GM12878 (cell line): ENCODE measurements at regions not wholly inside any gene's neighbourhood (a gene's known extent, or its start where the extent isn't known, plus 50 kb on each side); places are given as distances from the start of the nearest gene placed in this dataset.

Experiments used
- ATAC-seq: fragments of 200-7000 bp; cut with Tn5 transposase; 3 replicates; pipeline ENCODE4 v1.9.1; 2020; ENCODE audit warnings: mild to moderate bottlenecking, moderate library complexity
- BruUV-seq: library from RNA; stranded (reverse); fragments of 400-500 nt; replicated peaks from 2 replicates; lab custom pipeline; 2021; lab: Mats Ljungman, UMichigan
- CTCF ChIA-PET: fragments of 300-600 bp; sonication (Branson Sonifier 250); formaldehyde crosslinking; extraction: SDS; loops from one replicate; lab custom pipeline; 2021; ENCODE audit warnings: inconsistent platforms; lab: Yijun Ruan, JAX
- POLR2A ChIA-PET: fragments of 350-600 bp; formaldehyde crosslinking; extraction: SDS; loops from one replicate; lab custom pipeline; 2021; ENCODE audit warnings: inconsistent platforms; lab: Charles Lee
- RAD21 ChIA-PET: fragments of 300-600 bp; sonication (Branson Sonifier 250); formaldehyde crosslinking; loops from one replicate; lab custom pipeline; 2023; ENCODE audit warnings: antibody characterized with exemption; ENCODE audit not compliant: unreplicated experiment; lab: Charles Lee
- SMC1A ChIA-PET: fragments of 300-600 bp; sonication (Branson Sonifier 250); formaldehyde crosslinking; loops from one replicate; lab custom pipeline; 2023; ENCODE audit not compliant: unreplicated experiment, uncharacterized antibody; lab: Charles Lee
- DNase-seq: peaks from one replicate; pipeline ENCODE4 v3.0.0-alpha.2; 2011; ENCODE audit warnings: low read depth, low spot score
- FAIRE-seq: peaks from 3 replicates; lab custom pipeline; 2011; peaks lifted over from hg19 to GRCh38; lab: Jason Lieb, UNC
- H2AFZ ChIP-seq: 2 replicates; pipeline ENCODE4 v1.6.0; 2011; ENCODE audit warnings: low read depth, low read length, control low read depth; ENCODE audit not compliant: control insufficient read depth
- H3K27ac ChIP-seq: 2 replicates; pipeline ENCODE4 v1.5.1; 2011; ENCODE audit warnings: control low read depth; ENCODE audit not compliant: control insufficient read depth, insufficient read depth
- H3K27me3 ChIP-seq, 2 experiments: replicated peaks in 1 of 2; 2 replicates each; pipeline versions ENCODE4 v1.6.0 to v1.6.1; 2011; ENCODE audit warnings: low read length in 1 of 2; ENCODE audit not compliant: control insufficient read depth in 2 of 2, insufficient read depth in 2 of 2
- H3K36me3 ChIP-seq, 2 experiments: 2 replicates each; pipeline ENCODE4 v1.5.1; 2011; ENCODE audit warnings: low read length in 1 of 2; ENCODE audit not compliant: control insufficient read depth in 2 of 2, insufficient read depth in 2 of 2
- H3K4me1 ChIP-seq: 2 replicates; pipeline ENCODE4 v1.6.1; 2011; ENCODE audit warnings: mild to moderate bottlenecking, low read length, moderate library complexity, mixed read lengths; ENCODE audit not compliant: control insufficient read depth, insufficient read depth
- H3K4me2 ChIP-seq: 2 replicates; pipeline ENCODE4 v1.6.0; 2011; ENCODE audit warnings: control low read depth; ENCODE audit not compliant: control insufficient read depth, insufficient read depth
- H3K4me3 ChIP-seq: fragments of 200-600 bp; sonication (generic); 2 replicates; pipeline ENCODE4 v1.5.1; 2016
- H3K79me2 ChIP-seq: 2 replicates; pipeline ENCODE4 v1.6.0; 2011; ENCODE audit warnings: low read length; ENCODE audit not compliant: control insufficient read depth, insufficient read depth
- H3K9ac ChIP-seq: 2 replicates; pipeline ENCODE4 v1.8.0; 2011; ENCODE audit warnings: low read length, control low read depth, mixed read lengths; ENCODE audit not compliant: control insufficient read depth, insufficient read depth
- H3K9me3 ChIP-seq: replicated peaks from 3 replicates; pipeline ENCODE4 v1.5.1; 2011; ENCODE audit warnings: mild to moderate bottlenecking, low read length; ENCODE audit not compliant: control insufficient read depth, insufficient read depth
- H4K20me1 ChIP-seq: 2 replicates; pipeline ENCODE4 v1.6.0; 2011; ENCODE audit not compliant: control insufficient read depth, insufficient read depth
- CBX5 ChIP-seq: sonication (generic); IDR thresholded peaks from 2 replicates; pipeline ENCODE4 v1.6.1; 2016; ENCODE audit warnings: low read depth, moderate library complexity, mild to moderate bottlenecking, inconsistent platforms
- EED ChIP-seq: sonication (generic); IDR thresholded peaks from 2 replicates; pipeline ENCODE4 v1.6.1; 2016; ENCODE audit warnings: antibody characterized with exemption, low read depth
- IRF3 ChIP-seq: fragments of 450-650 bp; IDR thresholded peaks from 2 replicates; pipeline ENCODE4 v1.6.1; 2014; ENCODE audit warnings: mild to moderate bottlenecking
- KDM1A ChIP-seq: fragments of 200-600 bp; sonication (generic); IDR thresholded peaks from 2 replicates; pipeline ENCODE4 v1.6.1; 2016; ENCODE audit warnings: borderline replicate concordance
- NBN ChIP-seq: fragments of 450-650 bp; IDR thresholded peaks from 2 replicates; pipeline ENCODE4 v1.6.1; 2016
- NFYB ChIP-seq: IDR thresholded peaks from 2 replicates; pipeline ENCODE4 v1.6.1; 2011; ENCODE audit warnings: low read depth, mild to moderate bottlenecking, low read length, improper control_type of control experiment, moderate library complexity; ENCODE audit not compliant: insufficient read depth
- SMAD5 ChIP-seq: IDR thresholded peaks from 2 replicates; pipeline ENCODE4 v1.6.1; 2016; ENCODE audit warnings: antibody characterized with exemption, low read depth
- SREBF1 ChIP-seq: IDR thresholded peaks from 2 replicates; pipeline ENCODE4 v1.6.1; 2012; ENCODE audit warnings: mild to moderate bottlenecking, low read length
- TARDBP ChIP-seq: IDR thresholded peaks from 2 replicates; pipeline ENCODE4 v1.6.1; 2016; ENCODE audit warnings: borderline replicate concordance
- TBL1XR1 ChIP-seq: IDR thresholded peaks from 2 replicates; pipeline ENCODE4 v1.6.1; 2012; ENCODE audit warnings: low read depth, low read length, improper control_type of control experiment
- YBX1 ChIP-seq: fragments of 450-650 bp; IDR thresholded peaks from 2 replicates; pipeline ENCODE4 v1.6.1; 2016; ENCODE audit warnings: antibody characterized with exemption
- YY1 ChIP-seq: IDR thresholded peaks from 2 replicates; pipeline ENCODE4 v1.6.1; 2011; ENCODE audit warnings: low read depth, mild to moderate bottlenecking, low read length
- ZBTB11 ChIP-seq: fragments of 450-650 bp; formaldehyde crosslinking; IDR thresholded peaks from 2 replicates; pipeline ENCODE4 v1.5.0; 2022; ENCODE audit warnings: mild to moderate bottlenecking, missing genetic modification characterization
- ZNF24 ChIP-seq: fragments of 450-650 bp; IDR thresholded peaks from 2 replicates; pipeline ENCODE4 v1.6.1; 2017; ENCODE audit warnings: antibody characterized with exemption, mild to moderate bottlenecking
- ZNF274 ChIP-seq: IDR thresholded peaks from one replicate; pipeline ENCODE4 v1.8.0; 2011; ENCODE audit not compliant: insufficient read length, insufficient read depth
- in situ Hi-C: fragments of 300-500 bp; cut with MboI; formaldehyde crosslinking; loops from 9 replicates; pipeline ENCODE4 v1.14.3; 2018; ENCODE audit warnings: mixed read lengths
- intact Hi-C: fragments of 100-400 bp; cut with micrococcal nuclease; formaldehyde crosslinking; loops from one replicate; pipeline ENCODE4 v1.14.2; 2022; ENCODE audit not compliant: unreplicated experiment
- TF ChIP-seq, protein P1 (sequence below): IDR thresholded peaks from 2 replicates; pipeline ENCODE4 v1.6.1; 2011; ENCODE audit warnings: low read depth, low read length, improper control_type of control experiment, borderline replicate concordance

- TF ChIP-seq YY1 (no peak), NBN (no peak), CBX5 (no peak)
Observed at GRCh38 chr1:59199719-59200376, 97.0 kb upstream of the FGGY start (continued).

DNA sequence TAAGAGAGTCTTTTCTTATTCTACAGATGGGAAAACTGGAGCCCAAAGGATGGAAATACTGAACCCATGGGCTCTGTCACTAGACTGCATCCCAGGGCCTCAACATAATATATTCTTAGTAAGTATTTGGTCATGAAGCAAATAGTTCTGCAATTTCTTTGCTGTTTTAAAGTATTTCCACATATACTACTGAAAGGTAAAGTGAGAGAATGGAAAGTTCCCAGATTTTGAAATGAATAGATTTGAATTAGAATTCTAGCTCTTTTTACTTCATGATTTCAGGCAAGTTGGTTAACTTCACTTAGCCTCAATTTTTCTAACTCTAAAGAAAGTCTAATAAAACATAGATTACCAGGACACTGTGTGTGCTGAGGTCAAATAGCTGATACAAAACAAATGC lies 95.6 kb upstream of the FGGY start:
- H3K4me1 ChIP-seq = no peaks in the 10 kb centered on the region
- no TSS peak for BruUV-seq
- no peaks in the 10 kb centered on the region for H3K27me3 ChIP-seq
- in situ Hi-C loops (no loop called here), intact Hi-C loops (no loop called here)
- no peaks in the 10 kb centered on the region for H3K79me2 ChIP-seq
- H3K4me3 ChIP-seq = no peak overlapping the region
- ChIA-PET POLR2A (no interaction called here), CTCF (interaction anchor here (1.0 to 1.2 kb wide), 2 partner anchors 59 to 498 kb away, joined by 3 to 4 read pairs; no protein-coding TSS in a partner anchor), SMC1A (interaction anchor here (0.7 to 1.0 kb wide), 3 partner anchors 13 to 46 kb away, joined by 3 read pairs; no protein-coding TSS in a partner anchor), RAD21 (interaction anchor here (1.1 kb wide), 1 partner anchor 384 kb away, joined by 3 read pairs; no protein-coding TSS in a partner anchor)
- H3K4me2 ChIP-seq = no peak overlapping the region
- FAIRE-seq (no peak), ATAC-seq (no peak), DNase-seq (no peak)
- H3K9ac ChIP-seq = no peak overlapping the region
- H2AFZ ChIP-seq = no peak overlapping the region
- H3K9me3 ChIP-seq = no peaks in the 10 kb centered on the region
- no peak overlapping the region for H3K27ac ChIP-seq
- TF ChIP-seq TARDBP (no peak), ZNF274 (no peak), KDM1A (no peak), ZNF24 (no peak), ZBTB11 (CRISPR knock-in tag) (no peak), SREBF1 (no peak), SMAD5 (no peak), NFYB (no peak), IRF3 (no peak), YBX1 (no peak), EED (no peak), TBL1XR1 (no peak)
- TF ChIP-seq, protein P1, sequence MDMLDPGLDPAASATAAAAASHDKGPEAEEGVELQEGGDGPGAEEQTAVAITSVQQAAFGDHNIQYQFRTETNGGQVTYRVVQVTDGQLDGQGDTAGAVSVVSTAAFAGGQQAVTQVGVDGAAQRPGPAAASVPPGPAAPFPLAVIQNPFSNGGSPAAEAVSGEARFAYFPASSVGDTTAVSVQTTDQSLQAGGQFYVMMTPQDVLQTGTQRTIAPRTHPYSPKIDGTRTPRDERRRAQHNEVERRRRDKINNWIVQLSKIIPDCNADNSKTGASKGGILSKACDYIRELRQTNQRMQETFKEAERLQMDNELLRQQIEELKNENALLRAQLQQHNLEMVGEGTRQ = no peak
- no peaks in the 10 kb centered on the region for H3K36me3 ChIP-seq
- H4K20me1 ChIP-seq = no peaks in the 10 kb centered on the region
